ENCODE measurements at regions not wholly inside any gene's neighbourhood (a gene's known extent, or its start where the extent isn't known, plus 50 kb on each side); places are given as distances from the start of the nearest gene placed in this dataset.

GRCh38 chr6:147057705-147058342 lies 146.4 kb upstream of the STXBP5 start:
- no peaks in the 10 kb centered on the region for H3K27me3 ChIP-seq (replicated peaks in 1 of 7)
- intact Hi-C loops (cut with DNase I; ENCODE audit: low total_unique reads), result no loop called here
- no peaks in the 10 kb centered on the region for H3K4me1 ChIP-seq
- no peaks in the 10 kb centered on the region for H3K9me3 ChIP-seq
- no peak for DNase-seq
- WGBS, 5 donors, result 81 to 93% (median 87%) methylated on average over 3 of the region's 3 CpGs
- H3K27ac ChIP-seq, result no peak overlapping the region
- H3K4me3 ChIP-seq, result no peak overlapping the region
- H3K36me3 ChIP-seq, result no peaks in the 10 kb centered on the region
- TF ChIP-seq POLR2AphosphoS5 (IDR thresholded peaks at IDR 0.05) (no peak), POLR2A (IDR thresholded peaks at IDR 0.05) (no peak), CTCF (IDR thresholded peaks at IDR 0.05 in 8 of 11, conservative IDR thresholded peaks at IDR 0.05 in 3 of 11) (no peak)

DNA sequence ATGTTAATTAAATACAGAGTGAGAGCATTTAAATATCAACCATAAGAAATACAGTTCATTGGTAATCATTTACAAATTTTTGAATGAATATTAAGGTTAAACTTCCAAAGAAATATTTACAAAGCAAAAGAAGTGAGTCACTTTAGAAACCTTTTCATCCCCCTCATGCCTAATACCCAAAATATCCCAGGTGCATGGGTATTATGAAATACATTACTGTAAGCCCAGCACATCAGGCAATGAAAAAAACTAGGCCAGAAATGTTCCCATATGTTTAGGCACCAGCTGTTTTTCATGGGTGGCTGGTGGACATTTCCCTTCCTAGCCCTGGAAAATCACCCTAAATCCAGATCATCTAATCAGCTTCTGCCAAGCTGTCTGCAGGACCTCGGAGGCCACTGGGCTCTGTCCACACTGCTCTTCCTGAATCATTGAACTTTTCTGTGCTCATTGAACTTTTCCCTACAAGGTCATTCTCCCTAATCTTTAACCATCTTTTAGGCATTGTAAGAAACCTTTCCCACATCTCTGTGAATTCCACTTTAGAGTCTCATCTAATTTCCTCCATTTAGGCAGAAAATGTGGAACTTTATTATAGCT lies 145.3 kb upstream of the STXBP5 start:
- TF ChIP-seq POLR2A (IDR thresholded peaks at IDR 0.05), result no peak
- no peak for TF ChIP-seq CTCF (IDR thresholded peaks at IDR 0.05 in 8 of 11, conservative IDR thresholded peaks at IDR 0.05 in 3 of 11)
- no peak for TF ChIP-seq POLR2AphosphoS5 (IDR thresholded peaks at IDR 0.05)
- Histone ChIP-seq H3K27me3 (replicated peaks in 1 of 7) (no peaks in the 10 kb centered on the region), H3K27ac (no peak overlapping the region), H3K36me3 (no peaks in the 10 kb centered on the region), H3K9me3 (no peaks in the 10 kb centered on the region), H3K4me1 (no peaks in the 10 kb centered on the region), H3K4me3 (no peak overlapping the region)
- DNase-seq, result no peak
- 45 to 66% (median 62%) methylated on average over 1 of the region's 1 CpG for WGBS, 5 donors
- intact Hi-C loops (cut with DNase I; ENCODE audit: low total_unique reads), result no loop called here

- TF ChIP-seq POLR2A (IDR thresholded peaks at IDR 0.05) (no peak), POLR2AphosphoS5 (IDR thresholded peaks at IDR 0.05) (no peak), CTCF (IDR thresholded peaks at IDR 0.05 in 8 of 11, conservative IDR thresholded peaks at IDR 0.05 in 3 of 11) (no peak)
- 76 to 82% (median 80%) methylated on average over 1 of the region's 1 CpG for WGBS, 5 donors
- Histone ChIP-seq H3K36me3 (no peaks in the 10 kb centered on the region), H3K4me1 (no peaks in the 10 kb centered on the region), H3K27ac (no peak overlapping the region), H3K4me3 (no peak overlapping the region), H3K27me3 (replicated peaks in 1 of 7) (no peaks in the 10 kb centered on the region), H3K9me3 (no peaks in the 10 kb centered on the region)
- intact Hi-C loops (cut with DNase I; ENCODE audit: low total_unique reads), result no loop called here
- DNase-seq, result no peak
Observed at GRCh38 chr6:147060636-147061035, 143.6 kb upstream of the STXBP5 start.

DNA sequence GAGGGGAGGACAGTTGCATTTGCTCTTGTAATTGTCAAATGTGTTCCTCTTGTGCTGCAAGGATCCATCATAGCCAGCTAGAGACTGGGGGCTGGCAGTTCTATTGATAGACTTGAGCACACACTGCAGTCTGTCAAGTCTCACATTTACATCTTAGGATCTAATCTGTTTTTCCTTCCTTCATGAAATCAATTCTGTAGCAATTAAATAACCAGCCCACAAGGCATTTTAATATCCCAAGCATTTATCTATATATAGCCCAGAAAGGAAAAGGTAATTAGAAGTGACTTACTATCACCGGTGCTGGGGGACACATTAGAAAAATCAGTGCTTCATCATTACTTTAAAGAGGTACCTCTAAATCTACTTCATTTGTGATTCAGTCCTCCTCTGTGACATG lies 143.0 kb upstream of the STXBP5 start:
- TF ChIP-seq CTCF (IDR thresholded peaks at IDR 0.05 in 8 of 11, conservative IDR thresholded peaks at IDR 0.05 in 3 of 11) (no peak), POLR2A (IDR thresholded peaks at IDR 0.05) (no peak), POLR2AphosphoS5 (IDR thresholded peaks at IDR 0.05) (no peak)
- intact Hi-C loops (cut with DNase I; ENCODE audit: low total_unique reads), result no loop called here
- Histone ChIP-seq H3K36me3 (no peaks in the 10 kb centered on the region), H3K27ac (no peak overlapping the region), H3K4me3 (no peak overlapping the region), H3K27me3 (replicated peaks in 1 of 7) (no peaks in the 10 kb centered on the region), H3K4me1 (no peaks in the 10 kb centered on the region), H3K9me3 (no peaks in the 10 kb centered on the region)
- WGBS, 5 donors, result 73 to 94% (median 89%) methylated on average over 1 of the region's 1 CpG
- no peak for DNase-seq

Measured in spleen (tissue), 11 donors.